GM21390 (cell line): ENCODE measurements at regions not wholly inside any gene's neighbourhood (a gene's known extent, or its start where the extent isn't known, plus 50 kb on each side); places are given as distances from the start of the nearest gene placed in this dataset.

Experiments used
- ATAC-seq: cut with Tn5 transposase; IDR thresholded peaks from one replicate; pipeline ENCODE4 v1.9.1; 2021; ENCODE audit not compliant: unreplicated experiment

DNA sequence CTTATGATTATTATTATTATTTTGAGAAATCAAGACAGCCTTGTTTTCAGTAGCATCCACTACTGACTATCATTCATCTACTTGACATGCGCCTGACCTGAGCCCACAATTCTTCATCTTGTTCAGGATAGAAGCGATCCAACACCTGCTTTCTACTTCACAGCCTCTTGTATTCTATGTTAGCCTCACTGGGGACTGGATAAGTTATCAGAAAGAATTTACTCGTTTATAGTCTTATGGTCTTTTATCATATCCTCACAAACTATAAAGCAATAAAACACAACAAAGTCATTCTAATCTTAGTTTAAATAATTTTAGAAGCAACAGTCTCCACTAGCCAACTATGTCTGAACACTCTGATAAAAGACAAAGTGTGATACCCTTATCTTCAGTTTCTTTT, 436.0 kb upstream of the ARGLU1 start:
- no peak for ATAC-seq

DNA sequence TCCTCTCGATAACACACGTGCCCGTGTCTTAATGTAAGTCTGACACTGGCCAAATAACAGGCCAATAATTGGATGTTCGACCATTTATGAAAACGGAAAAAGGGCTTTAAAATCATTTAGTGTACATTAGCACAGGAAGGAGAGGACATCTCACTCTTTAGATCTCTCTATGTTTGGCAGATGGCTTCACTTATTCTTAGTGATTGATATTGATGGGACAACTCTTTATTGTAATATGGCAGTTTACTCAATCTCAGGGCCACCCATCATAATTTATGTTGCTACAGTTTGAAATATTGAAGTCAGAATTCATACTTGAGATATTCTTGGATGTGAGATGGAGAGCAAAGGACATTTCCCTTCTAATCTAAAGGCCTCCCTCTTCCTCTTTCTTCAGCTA, 430.7 kb upstream of the ARGLU1 start:
- ATAC-seq: no peak

DNA sequence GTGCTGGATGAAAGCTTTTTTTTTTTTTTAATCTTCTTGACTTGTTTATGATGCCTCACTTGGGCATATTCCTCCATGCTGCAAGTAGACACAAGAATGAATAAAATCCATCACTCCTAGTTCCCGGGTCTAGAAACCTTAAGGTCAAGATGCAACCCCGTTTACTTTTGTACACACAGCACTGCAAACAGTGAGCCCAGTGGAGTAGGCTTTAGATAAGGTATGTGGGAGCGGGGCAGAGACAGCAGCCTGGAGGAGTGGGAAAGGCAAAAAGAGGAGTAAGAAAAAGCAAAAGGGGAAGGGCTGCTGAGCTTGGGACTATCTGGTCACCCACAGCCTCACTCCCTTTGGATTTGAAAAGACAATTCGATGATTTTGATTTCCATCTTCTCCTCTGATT, 429.8 kb upstream of the ARGLU1 start:
- ATAC-seq: no peak

DNA sequence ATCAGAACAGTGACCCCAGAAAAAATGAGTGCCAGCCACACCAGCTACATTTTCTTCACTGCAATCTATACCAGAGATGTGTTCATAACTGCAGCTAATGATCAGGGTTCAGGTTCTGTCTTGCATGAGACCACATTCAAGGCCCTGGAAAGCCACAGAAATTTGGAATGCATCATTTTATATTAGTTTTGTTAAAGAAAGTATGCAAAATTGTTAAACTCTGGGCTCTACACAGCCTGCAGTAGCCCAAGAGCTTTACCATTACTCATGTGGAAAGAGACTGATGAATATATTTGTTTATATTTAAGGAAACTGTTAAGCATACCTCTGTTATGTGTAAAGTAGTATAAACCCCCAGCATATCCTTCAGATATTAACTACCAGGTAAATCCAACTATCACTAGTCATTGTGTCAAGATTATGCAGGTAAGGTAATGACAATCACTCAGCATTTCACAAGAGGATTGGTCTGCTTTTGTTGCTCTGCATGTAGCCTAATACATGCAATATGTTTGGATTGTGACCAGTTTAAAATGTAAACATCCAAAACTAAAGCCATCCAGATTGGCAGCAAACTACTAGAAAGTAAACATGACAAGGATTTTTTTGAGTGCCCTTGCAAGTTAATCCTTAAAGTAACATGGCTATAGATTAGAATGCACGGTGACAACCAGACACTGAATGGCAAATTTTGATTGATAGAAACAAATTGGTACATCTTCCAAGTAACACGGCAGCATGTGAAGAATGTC, 429.1 kb upstream of the ARGLU1 start:
- no peak for ATAC-seq

DNA sequence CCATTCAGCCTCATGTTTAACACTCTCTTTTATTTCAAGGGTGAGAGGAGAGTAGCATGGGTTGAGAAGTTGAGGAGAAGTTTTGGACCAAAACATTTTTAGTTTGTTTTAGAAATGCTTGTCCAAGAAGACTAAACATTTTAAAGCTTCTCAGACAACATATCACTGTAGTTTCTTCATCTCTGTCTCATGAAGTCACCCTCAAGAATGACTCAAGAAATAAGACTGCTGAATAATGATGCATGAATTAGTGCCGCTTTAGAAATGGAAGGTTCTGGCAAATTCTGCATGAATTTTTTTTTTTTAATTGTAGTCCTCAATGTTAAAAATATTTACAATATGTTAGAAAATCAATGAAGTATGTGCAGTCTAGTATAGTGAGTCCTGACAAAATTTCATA, 422.7 kb upstream of the ARGLU1 start:
- ATAC-seq: no peak

DNA sequence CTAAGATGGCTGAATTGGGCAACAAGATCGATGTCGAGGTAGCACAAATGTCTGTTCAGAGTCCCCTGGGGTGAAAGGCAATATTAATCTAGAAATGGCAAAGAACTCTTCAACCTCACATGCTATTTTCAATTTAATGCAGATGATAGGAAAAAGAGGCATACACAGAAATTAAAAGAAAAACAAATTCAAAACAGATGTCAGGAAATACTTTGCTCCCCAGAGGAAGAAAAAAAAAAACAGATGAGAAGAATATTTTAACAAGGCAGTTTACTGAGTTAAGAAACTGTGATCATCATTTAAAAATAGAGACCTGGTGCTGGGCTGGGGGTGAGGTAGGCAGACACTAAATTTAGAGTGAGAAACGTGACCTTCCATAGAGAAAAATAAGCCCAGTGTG, 421.9 kb upstream of the ARGLU1 start:
- no peak for ATAC-seq

DNA sequence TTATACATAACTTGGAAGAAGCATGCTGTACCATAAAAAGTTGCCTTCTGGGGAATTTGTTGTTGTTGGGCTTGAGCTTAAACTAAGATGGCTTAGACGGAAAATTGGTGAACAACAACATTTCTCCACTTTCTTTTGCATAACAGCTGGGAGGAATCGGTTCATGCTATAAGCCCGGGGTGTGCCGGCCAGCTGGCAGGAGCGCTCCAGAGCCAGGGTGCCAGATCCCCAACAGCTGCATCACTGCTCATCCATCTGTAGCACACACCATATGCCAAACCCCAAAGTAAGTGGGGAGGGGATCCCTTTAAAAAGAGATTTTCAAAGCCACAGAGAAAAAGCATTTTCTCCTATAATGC, 419.5 kb upstream of the ARGLU1 start:
- no peak for ATAC-seq

DNA sequence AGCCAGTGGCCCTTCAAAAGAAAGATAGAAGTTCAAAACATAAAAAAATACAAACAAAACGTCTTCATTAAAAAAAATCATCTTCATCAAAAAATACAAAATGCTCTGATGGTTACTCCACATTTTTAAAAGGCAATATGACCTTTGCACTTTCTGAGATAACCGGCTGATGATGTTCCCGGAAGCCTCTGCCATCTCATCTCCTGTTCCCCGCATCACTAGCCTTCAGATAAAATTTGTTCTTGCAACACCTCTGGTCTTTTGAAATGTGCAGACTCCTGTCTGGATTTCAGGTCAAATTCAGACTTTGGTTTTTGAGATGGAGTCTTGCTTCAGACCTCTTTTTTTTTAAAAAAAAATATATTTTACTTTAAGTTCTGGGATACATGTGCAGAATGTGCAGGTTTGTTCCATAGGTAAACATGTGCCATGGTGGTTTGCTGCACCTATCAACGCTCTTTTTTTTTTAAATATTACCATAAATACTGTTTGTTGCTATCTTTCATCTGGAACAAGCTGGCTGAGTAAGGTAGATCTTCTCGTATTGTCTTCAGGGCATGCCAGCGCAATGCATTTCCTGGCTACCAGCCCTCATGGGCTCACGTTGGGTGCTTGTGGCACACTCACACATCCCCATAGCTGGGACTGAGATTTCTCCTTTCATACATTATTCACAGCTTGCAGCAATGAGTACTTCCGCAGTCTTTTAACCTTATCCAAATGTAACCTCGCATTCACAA, 418.9 kb upstream of the ARGLU1 start:
- no peak for ATAC-seq

DNA sequence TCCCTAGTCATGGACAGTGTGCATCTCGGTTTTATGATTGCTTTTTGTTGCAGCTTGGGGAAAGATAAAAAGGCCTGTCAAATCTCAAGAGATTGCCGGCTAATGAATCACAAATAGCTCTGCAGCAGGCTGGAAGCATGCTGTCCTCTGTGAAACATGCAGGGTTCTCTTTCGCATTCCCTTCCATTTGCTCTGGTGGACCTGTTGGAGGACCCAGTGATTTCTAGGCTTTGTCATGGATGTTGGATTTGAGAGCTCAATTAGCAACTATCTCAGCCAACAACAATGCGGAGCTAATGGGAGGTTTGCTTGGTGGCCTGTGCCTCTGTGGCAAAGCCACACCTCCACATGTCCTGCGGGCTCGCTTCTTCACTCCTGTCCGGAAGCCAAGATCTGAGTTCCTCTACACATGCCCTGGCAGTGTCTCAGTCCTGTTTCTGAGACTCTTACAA, 418.1 kb upstream of the ARGLU1 start:
- ATAC-seq: no peak

DNA sequence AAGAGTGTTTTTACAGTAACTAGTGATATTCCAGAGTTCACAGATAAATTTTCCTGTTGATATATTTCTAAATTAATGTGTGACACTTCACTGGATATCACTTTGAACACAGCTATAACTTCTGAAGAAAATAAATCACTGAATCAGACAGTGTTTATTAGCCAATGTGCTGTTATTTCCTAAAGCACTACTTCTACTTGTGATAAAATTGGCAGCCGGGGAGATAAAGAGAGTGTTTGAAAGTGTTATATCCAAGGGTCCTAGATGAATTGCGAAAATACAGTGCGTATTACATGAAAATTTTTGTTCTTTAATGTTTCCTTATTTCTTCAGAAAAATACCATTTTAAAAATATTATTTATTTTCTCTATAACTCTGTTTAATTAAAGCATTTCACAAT, 417.5 kb upstream of the ARGLU1 start:
- ATAC-seq: no peak

DNA sequence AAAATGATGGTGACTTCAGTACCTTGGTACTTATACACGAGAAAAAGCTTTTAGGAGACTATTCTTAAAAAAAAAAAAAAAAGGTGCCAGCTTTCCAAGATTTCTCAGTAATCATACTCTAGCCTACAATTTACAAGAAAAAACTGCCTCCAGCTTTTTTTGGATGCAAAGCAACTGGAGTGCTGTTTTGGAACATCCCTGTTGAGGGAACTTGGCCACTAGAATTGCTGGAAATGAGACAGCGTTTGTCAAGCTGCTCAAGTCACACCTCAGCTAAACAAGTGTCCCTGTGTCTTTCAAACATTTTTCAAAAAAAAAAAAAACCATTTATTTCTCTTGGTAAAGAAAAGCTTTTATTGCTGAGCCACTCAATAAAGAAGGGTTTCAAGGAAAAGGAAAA, 413.1 kb upstream of the ARGLU1 start:
- ATAC-seq: no peak

DNA sequence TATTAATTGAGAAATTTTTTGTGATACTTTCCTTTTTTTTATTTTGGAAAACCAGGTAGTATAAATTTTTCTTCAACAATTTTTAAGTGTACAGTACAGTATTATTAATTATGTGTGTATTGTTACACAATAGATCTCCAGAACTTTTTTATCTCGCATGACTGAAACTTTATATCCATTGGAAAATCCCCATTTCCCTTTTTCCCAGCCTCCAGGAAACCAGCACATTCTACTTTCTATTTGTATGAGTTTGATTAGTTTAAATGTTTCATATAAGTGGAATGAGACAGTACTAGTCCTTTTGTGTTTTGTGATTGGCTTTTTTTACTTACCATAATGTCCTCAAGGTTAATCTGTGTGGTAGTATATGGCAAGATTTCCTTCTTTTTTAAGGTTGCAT, 399.5 kb upstream of the ARGLU1 start:
- ATAC-seq: no peak

DNA sequence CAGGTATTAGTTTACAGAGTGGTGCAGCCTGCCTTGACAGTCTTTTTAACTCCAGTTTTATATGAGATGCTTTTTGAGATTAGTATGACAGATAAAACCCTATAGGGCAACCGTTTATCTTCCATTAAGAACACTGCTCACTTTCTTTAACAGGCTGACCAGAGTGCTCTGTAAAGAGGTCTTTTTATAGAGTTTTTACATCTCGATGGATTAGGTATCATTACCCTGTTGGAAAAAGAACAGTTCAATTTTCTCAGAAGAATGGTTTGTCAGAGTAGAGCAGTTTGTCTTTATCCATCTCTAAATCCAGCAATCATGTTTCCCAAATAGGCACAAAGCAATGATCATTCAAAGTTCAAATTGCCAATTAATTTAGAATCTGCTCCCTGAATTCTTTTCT, 395.2 kb upstream of the ARGLU1 start:
- ATAC-seq: no peak

DNA sequence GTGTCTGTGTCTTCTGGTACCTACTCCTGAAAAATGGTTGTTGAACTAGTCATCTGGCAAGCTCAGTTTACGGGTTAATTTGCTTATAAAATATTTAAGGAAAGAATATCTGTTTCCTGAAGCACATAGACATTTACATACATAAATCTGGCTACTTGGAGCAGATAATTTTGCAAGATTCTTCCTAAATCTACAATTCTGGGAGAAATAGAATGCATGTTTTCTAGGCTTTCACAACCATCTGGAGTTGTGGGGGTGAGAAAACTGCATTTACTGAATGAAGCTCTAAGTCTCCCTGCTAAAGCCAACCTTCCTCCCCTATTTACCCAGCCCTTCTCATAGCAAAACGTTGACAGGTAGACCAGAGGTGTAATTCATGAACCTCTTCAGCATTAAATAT, 393.7 kb upstream of the ARGLU1 start:
- ATAC-seq: no peak

DNA sequence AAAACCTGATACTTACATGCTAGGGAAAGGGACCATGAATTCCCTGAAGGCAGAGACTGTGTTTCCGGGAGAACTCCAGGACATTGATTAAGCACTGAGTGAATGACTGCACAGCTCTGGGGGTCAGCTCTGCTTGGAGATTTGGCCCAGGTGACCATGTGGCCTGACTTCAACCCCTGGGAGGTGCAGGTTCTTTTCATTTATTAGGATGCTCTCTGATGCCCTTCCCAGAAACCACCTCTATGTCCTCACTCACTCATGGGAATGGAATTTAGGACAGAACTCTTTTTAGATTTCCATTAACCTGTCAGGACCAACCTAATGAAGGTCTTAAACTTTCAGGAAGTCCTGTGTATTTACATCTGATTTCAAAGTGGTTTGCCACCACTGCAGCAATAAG, 393.3 kb upstream of the ARGLU1 start:
- ATAC-seq: no peak

DNA sequence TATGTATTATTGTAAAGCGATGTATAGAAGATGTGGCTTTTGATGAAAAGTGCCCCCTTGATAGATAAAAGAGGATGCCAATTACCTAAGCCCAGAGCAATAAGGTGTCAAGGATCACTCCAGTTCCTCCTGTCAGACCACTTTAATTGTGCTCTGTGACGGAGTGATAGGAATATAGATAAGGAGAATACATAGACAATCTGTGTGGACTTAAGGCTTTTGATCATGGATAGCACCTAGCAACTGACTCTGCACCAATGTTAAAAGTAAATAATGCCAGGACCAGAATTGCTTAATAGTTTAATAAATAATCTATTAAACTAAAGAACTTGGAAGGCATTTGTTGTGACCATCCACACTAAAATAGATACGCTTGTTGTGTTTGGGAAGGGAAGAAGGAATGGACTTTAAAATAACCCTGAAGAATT, 390.7 kb upstream of the ARGLU1 start:
- ATAC-seq: no peak

DNA sequence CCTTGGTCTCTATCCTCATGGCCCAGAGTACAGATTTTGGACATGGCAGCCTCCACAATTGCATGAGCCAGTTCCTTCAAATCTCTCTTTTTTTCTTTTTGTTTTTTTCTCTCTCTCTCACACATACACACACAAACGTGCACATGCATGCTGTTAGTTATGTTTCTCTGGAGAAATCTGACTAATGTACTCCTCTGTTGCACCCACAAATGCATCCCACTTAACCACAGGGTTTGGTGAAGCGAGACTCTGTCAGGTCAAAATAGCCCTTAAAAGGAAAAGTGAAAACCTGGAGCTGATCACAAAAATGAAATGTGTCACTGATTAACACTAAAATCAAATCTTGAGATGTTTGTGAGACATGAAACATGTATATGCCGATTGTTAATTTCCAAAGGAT, 374.6 kb upstream of the ARGLU1 start:
- ATAC-seq: no peak

DNA sequence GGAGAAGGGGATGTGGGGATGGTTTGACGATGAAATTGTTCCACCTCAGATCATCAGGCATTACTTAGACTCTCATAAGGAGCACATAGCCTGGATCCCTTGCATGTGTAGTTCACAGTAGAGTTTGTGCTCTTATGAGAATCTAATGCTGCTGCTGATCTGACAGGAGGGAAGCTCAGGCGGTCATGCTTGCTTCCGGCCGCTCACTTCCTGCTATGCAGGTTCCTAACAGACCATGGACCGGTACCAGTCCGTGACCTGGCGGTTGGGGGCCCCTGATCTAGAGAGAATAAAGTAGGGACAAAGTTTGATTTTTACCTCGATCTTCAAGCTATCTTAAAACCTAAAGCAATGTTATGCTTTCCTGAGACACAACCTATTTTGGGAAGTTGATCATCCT, 373.8 kb upstream of the ARGLU1 start:
- ATAC-seq: no peak

DNA sequence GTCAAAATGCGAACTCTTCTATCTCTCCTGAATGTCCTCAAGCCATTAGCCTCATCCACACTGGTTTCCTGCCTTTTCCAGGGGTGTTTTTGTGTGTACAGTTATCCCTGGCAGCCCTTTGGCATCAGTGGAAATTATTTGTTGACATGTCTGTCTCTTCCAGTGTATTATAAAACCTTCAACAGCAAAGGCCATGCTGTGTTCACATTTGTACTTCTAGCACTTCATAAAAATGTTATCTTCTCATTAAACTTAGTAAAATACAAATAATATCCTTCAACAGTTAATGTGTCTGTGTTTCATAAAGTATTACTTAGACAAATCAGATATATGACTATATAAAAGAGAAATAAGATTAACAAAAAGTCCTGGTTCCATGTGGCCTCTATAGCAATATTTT, 359.5 kb upstream of the ARGLU1 start:
- ATAC-seq: no peak

DNA sequence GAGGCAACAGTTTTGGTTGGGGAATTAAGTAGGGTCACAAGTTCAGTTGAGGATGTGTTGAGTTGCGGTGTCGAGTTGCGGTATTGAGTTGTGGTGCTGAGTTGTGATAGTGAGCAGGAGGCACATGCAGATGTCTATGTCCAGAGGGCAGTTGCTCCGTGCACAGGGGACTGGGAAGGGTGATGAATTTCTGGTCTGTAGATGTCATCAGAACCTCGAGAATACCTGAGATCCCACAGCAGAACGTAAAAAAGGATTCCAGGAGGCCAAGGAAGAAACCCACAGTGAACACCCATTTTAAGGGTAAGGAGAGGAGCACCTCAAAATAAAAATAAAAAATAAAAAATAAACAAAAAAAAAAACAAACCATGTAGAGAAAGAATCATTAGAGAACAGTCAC, 354.4 kb upstream of the ARGLU1 start:
- ATAC-seq: no peak

DNA sequence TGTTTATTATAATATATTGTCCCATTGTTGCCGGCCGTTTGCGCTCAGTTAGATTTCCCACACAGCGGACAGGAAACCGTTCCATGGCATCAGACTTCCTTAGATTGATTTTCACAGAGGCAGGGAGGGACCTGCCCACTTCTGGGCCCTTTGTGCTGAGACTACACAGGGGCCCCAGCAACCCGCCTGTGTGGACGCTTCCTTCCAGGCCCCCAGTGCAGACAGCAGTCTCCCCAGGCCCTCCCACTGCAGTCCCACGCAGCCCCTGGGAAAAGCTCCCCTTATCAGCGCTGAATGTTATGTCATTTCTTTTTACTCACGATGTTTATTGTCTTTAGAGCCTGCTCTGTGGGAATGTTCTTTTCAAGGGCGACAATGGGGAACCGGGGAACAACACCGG, 351.7 kb upstream of the ARGLU1 start:
- ATAC-seq: no peak

DNA sequence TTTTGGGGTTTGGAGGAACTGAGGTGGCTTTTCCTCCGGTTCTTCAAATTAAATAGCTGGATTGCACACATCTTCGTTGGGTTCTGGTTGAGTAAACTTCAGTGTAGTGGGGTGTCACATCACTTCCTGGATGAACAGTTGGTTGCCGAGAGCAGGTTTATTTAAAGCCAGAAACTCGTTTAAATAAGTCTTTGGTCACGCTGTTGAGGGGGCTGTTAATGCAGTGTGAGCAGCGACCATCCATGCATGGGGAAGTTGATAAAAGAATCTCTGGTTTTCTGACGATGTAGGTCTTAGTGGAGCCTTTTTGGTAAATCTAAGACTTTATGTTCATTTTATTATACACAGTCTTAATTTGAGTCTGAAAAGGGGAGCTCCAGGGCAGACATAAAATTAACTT, 351.2 kb upstream of the ARGLU1 start:
- peak; percentile 25 for ATAC-seq

DNA sequence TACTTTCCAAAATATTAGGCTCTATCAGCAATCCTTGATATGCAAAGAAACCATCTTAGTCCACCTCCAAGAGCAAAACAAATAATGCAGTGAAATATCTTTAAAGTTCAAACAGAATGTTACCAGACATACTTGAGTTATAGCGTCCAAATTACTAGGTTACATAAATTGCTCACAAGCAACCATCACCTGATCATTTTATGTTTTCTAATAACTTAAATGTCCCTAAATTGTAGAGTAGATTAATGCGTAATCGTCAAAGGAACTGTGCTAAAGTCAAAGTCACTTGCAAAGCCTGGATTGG, 350.6 kb upstream of the ARGLU1 start:
- ATAC-seq: no peak
